Effector memory CD8-positive, alpha-beta T cell (primary cell): ENCODE measurements at regions not wholly inside any gene's neighbourhood (a gene's known extent, or its start where the extent isn't known, plus 50 kb on each side); places are given as distances from the start of the nearest gene placed in this dataset.
"Not testable (repeated sequence)": the region's sequence is repeated elsewhere in the genome, so short reads cannot be mapped to it uniquely, and the experiment has no call there.

Experiments
- ATAC-seq: fragments of 150-1000 bp; cut with Tn5 transposase; replicated peaks from 2 replicates; pipeline ENCODE4 v1.10.0; 2021; ENCODE audit warnings: mild to moderate bottlenecking, moderate library complexity
- DNase-seq, 3 experiments: peaks; one replicate each; pipeline ENCODE4 v3.0.0; 2021
- H3K27ac Mint-ChIP-seq, 2 donors: one replicate each; pipeline ENCODE4 v1.8.0; 2022; ENCODE audit warnings: mild to moderate bottlenecking in 2 of 2, mixed read lengths in 2 of 2, moderate library complexity in 2 of 2
- H3K27me3 Mint-ChIP-seq, 2 donors: one replicate each; pipeline ENCODE4 v1.8.0; 2022; ENCODE audit warnings: mixed read lengths in 2 of 2
- H3K36me3 Mint-ChIP-seq: one replicate; pipeline ENCODE4 v1.8.0; 2022; ENCODE audit warnings: mild to moderate bottlenecking, moderate library complexity, mixed read lengths; ENCODE audit not compliant: insufficient read depth
- H3K4me1 Mint-ChIP-seq, 2 donors: one replicate each; pipeline ENCODE4 v1.8.0; 2022; ENCODE audit warnings: low read depth in 2 of 2, mixed read lengths in 2 of 2
- H3K4me3 Mint-ChIP-seq, 2 donors: one replicate each; pipeline ENCODE4 v1.8.0; 2022; ENCODE audit warnings: mild to moderate bottlenecking in 2 of 2, mixed read lengths in 2 of 2, moderate library complexity in 2 of 2
- H3K9me3 Mint-ChIP-seq, 2 donors: one replicate each; pipeline ENCODE4 v1.8.0; 2022; ENCODE audit warnings: mixed read lengths in 2 of 2

- Mint-ChIP-seq H3K36me3 (no peaks in the 10 kb centered on the region), H3K27ac (no peak overlapping the region), H3K4me3 (no peak overlapping the region), H3K4me1 (no peaks in the 10 kb centered on the region), H3K9me3 (peaks cover 0 to 1% of the 10 kb centered on the region in 2 donors), H3K27me3 (no peaks in the 10 kb centered on the region)
- DNase-seq (no peak), ATAC-seq (no peak)
These were observed 546.9 kb upstream of the C9orf72 start for GRCh38 chr9:28120184-28120583.

GRCh38 chr9:28120626-28121025, 547.3 kb upstream of the C9orf72 start:
- Mint-ChIP-seq H3K27me3 (no peaks in the 10 kb centered on the region), H3K4me1 (no peaks in the 10 kb centered on the region), H3K9me3 (peaks cover 0 to 1% of the 10 kb centered on the region in 2 donors), H3K27ac (no peak overlapping the region), H3K36me3 (no peaks in the 10 kb centered on the region), H3K4me3 (no peak overlapping the region)
- no peak for DNase-seq
- ATAC-seq: no peak

- H3K9me3 Mint-ChIP-seq: peaks cover 0 to 1% of the 10 kb centered on the region in 2 donors
- no peak overlapping the region for H3K27ac Mint-ChIP-seq
- no peaks in the 10 kb centered on the region for H3K27me3 Mint-ChIP-seq
- ATAC-seq: no peak
- no peaks in the 10 kb centered on the region for H3K36me3 Mint-ChIP-seq
- H3K4me1 Mint-ChIP-seq: no peaks in the 10 kb centered on the region
- no peak overlapping the region for H3K4me3 Mint-ChIP-seq
- DNase-seq: no peak
These were observed 548.1 kb upstream of the C9orf72 start for GRCh38 chr9:28121366-28121765.

GRCh38 chr9:28124917-28125316, 551.6 kb upstream of the C9orf72 start:
- Mint-ChIP-seq H3K36me3 (no peaks in the 10 kb centered on the region), H3K27ac (no peak overlapping the region), H3K9me3 (peaks cover 0 to 1% of the 10 kb centered on the region in 2 donors), H3K4me1 (no peaks in the 10 kb centered on the region), H3K27me3 (no peaks in the 10 kb centered on the region), H3K4me3 (no peak overlapping the region)
- ATAC-seq (no peak), DNase-seq (no peak)

- Mint-ChIP-seq H3K4me3 (no peak overlapping the region), H3K27me3 (no peaks in the 10 kb centered on the region), H3K27ac (no peak overlapping the region), H3K4me1 (no peaks in the 10 kb centered on the region), H3K9me3 (peaks cover 0 to 1% of the 10 kb centered on the region in 2 donors), H3K36me3 (no peaks in the 10 kb centered on the region)
- ATAC-seq: no peak
- DNase-seq: no peak
These were observed 553.8 kb upstream of the C9orf72 start for GRCh38 chr9:28127101-28127500.

GRCh38 chr9:28134446-28134976, 561.2 kb upstream of the C9orf72 start:
- no peak for DNase-seq
- Mint-ChIP-seq H3K9me3 (peaks cover 0 to 1% of the 10 kb centered on the region in 2 donors), H3K27ac (no peak overlapping the region), H3K4me3 (no peak overlapping the region), H3K36me3 (no peaks in the 10 kb centered on the region), H3K27me3 (no peaks in the 10 kb centered on the region), H3K4me1 (no peaks in the 10 kb centered on the region)
- ATAC-seq: no peak

- ATAC-seq (no peak), DNase-seq (no peak)
- peaks cover 0 to 1% of the 10 kb centered on the region in 2 donors for H3K9me3 Mint-ChIP-seq
- no peaks in the 10 kb centered on the region for H3K36me3 Mint-ChIP-seq
- no peaks in the 10 kb centered on the region for H3K4me1 Mint-ChIP-seq
- no peak overlapping the region for H3K27ac Mint-ChIP-seq
- no peaks in the 10 kb centered on the region for H3K27me3 Mint-ChIP-seq
- H3K4me3 Mint-ChIP-seq: no peak overlapping the region
These were observed 562.3 kb upstream of the C9orf72 start for GRCh38 chr9:28135549-28135948.

- H3K9me3 Mint-ChIP-seq: peaks cover 0 to 1% of the 10 kb centered on the region in 2 donors
- no peaks in the 10 kb centered on the region for H3K27me3 Mint-ChIP-seq
- no peak for ATAC-seq
- H3K36me3 Mint-ChIP-seq: no peaks in the 10 kb centered on the region
- no peak for DNase-seq
- H3K27ac Mint-ChIP-seq: no peak overlapping the region
- H3K4me3 Mint-ChIP-seq: no peak overlapping the region
- H3K4me1 Mint-ChIP-seq: no peaks in the 10 kb centered on the region
These were observed 562.8 kb upstream of the C9orf72 start for GRCh38 chr9:28136113-28136512.

GRCh38 chr9:28147430-28147829, 574.1 kb upstream of the C9orf72 start:
- H3K27me3 Mint-ChIP-seq, ATAC-seq, H3K36me3 Mint-ChIP-seq, H3K9me3 Mint-ChIP-seq, DNase-seq, H3K4me3 Mint-ChIP-seq, H3K27ac Mint-ChIP-seq, H3K4me1 Mint-ChIP-seq: not testable (repeated sequence)

GRCh38 chr9:28147923-28148597, 574.8 kb upstream of the C9orf72 start:
- DNase-seq, H3K9me3 Mint-ChIP-seq, H3K36me3 Mint-ChIP-seq, H3K27me3 Mint-ChIP-seq, H3K27ac Mint-ChIP-seq, H3K4me3 Mint-ChIP-seq, ATAC-seq, H3K4me1 Mint-ChIP-seq: not testable (repeated sequence)

GRCh38 chr9:28149361-28150050, 576.2 kb upstream of the C9orf72 start:
- H3K36me3 Mint-ChIP-seq, H3K4me1 Mint-ChIP-seq, H3K27ac Mint-ChIP-seq, H3K4me3 Mint-ChIP-seq, H3K27me3 Mint-ChIP-seq, H3K9me3 Mint-ChIP-seq, DNase-seq, ATAC-seq: not testable (repeated sequence)

- no peaks in the 10 kb centered on the region for H3K36me3 Mint-ChIP-seq
These were observed 581.8 kb upstream of the C9orf72 start for GRCh38 chr9:28155067-28155466.

GRCh38 chr9:28155671-28156070, 582.4 kb upstream of the C9orf72 start:
- H3K36me3 Mint-ChIP-seq: no peaks in the 10 kb centered on the region
- H3K9me3 Mint-ChIP-seq: peaks cover 6 to 8% of the 10 kb centered on the region in 2 donors
- DNase-seq (no peak), ATAC-seq (no peak)
- no peaks in the 10 kb centered on the region for H3K27me3 Mint-ChIP-seq
- H3K4me3 Mint-ChIP-seq: no peak overlapping the region
- H3K27ac Mint-ChIP-seq: no peak overlapping the region
- no peaks in the 10 kb centered on the region for H3K4me1 Mint-ChIP-seq

More at GRCh38 chr9:28155067-28155466, 581.8 kb upstream of the C9orf72 start:
- ATAC-seq: no peak
- Mint-ChIP-seq H3K9me3 (peaks cover 4 to 8% of the 10 kb centered on the region in 2 donors), H3K27me3 (no peaks in the 10 kb centered on the region), H3K4me3 (no peak overlapping the region), H3K4me1 (no peaks in the 10 kb centered on the region), H3K27ac (no peak overlapping the region)
- no peak for DNase-seq

- H3K27ac Mint-ChIP-seq: no peak overlapping the region
- H3K36me3 Mint-ChIP-seq: no peaks in the 10 kb centered on the region
- ATAC-seq (no peak), DNase-seq (no peak)
- H3K9me3 Mint-ChIP-seq: peaks cover 12 to 15% of the 10 kb centered on the region in 2 donors
- no peaks in the 10 kb centered on the region for H3K27me3 Mint-ChIP-seq
- no peaks in the 10 kb centered on the region for H3K4me1 Mint-ChIP-seq
- no peak overlapping the region for H3K4me3 Mint-ChIP-seq
These were observed 585.2 kb upstream of the C9orf72 start for GRCh38 chr9:28158451-28158850.
